Mesothelial cell of epicardium (in vitro differentiated cells): ENCODE measurements at regions not wholly inside any gene's neighbourhood (a gene's known extent, or its start where the extent isn't known, plus 50 kb on each side); places are given as distances from the start of the nearest gene placed in this dataset.

ENCODE experiments used
- DNase-seq, 2 experiments: peaks; one replicate each; pipeline ENCODE4 v3.0.0; 2021; ENCODE audit warnings: low spot score in 2 of 2; ENCODE audit not compliant: unreplicated experiment in 2 of 2
- H3K27ac Mint-ChIP-seq: 2 replicates; pipeline ENCODE4 v1.8.0; 2021; ENCODE audit warnings: mixed read lengths
- H3K27me3 Mint-ChIP-seq: 2 replicates; pipeline ENCODE4 v1.8.0; 2021; ENCODE audit warnings: low read depth, mixed read lengths
- H3K36me3 Mint-ChIP-seq: 2 replicates; pipeline ENCODE4 v1.8.0; 2021; ENCODE audit warnings: mixed read lengths
- H3K4me1 Mint-ChIP-seq: 2 replicates; pipeline ENCODE4 v1.8.0; 2021; ENCODE audit warnings: mixed read lengths
- H3K4me3 Mint-ChIP-seq: 2 replicates; pipeline ENCODE4 v1.8.0; 2021; ENCODE audit warnings: mild to moderate bottlenecking, moderate library complexity, mixed read lengths
- H3K9me3 Mint-ChIP-seq: 2 replicates; pipeline ENCODE4 v1.8.0; 2021; ENCODE audit warnings: mixed read lengths
- CTCF ChIP-seq: fragments of 200-600 bp; sonication (generic); IDR thresholded peaks from one replicate; pipeline ENCODE4 v1.5.0; 2021; ENCODE audit warnings: antibody characterized with exemption; ENCODE audit not compliant: unreplicated experiment

- no peaks in the 10 kb centered on the region for H3K27me3 Mint-ChIP-seq
- DNase-seq = no peak
- H3K4me3 Mint-ChIP-seq = no peak overlapping the region
- H3K4me1 Mint-ChIP-seq = peaks cover 12% of the 10 kb centered on the region
- TF ChIP-seq CTCF = no peak
- H3K36me3 Mint-ChIP-seq = peaks cover 1% of the 10 kb centered on the region
- peaks cover 4% of the 10 kb centered on the region for H3K9me3 Mint-ChIP-seq
- H3K27ac Mint-ChIP-seq = no peak overlapping the region
Measured at GRCh38 chr3:17936736-17937480, 194.5 kb upstream of the TBC1D5 start.

- H3K4me3 Mint-ChIP-seq = no peak overlapping the region
- H3K36me3 Mint-ChIP-seq = peaks cover 3% of the 10 kb centered on the region
- H3K9me3 Mint-ChIP-seq = peaks cover 7% of the 10 kb centered on the region
- peaks cover 10% of the 10 kb centered on the region for H3K4me1 Mint-ChIP-seq
- TF ChIP-seq CTCF = no peak
- no peak for DNase-seq
- no peak overlapping the region for H3K27ac Mint-ChIP-seq
- H3K27me3 Mint-ChIP-seq = no peaks in the 10 kb centered on the region
Measured at GRCh38 chr3:17935222-17935621, 192.8 kb upstream of the TBC1D5 start.

GRCh38 chr3:17932136-17932771, 189.8 kb upstream of the TBC1D5 start:
- Mint-ChIP-seq H3K27me3 (no peaks in the 10 kb centered on the region), H3K27ac (no peak overlapping the region), H3K36me3 (peaks cover 3% of the 10 kb centered on the region), H3K4me3 (no peak overlapping the region), H3K9me3 (peaks cover 7% of the 10 kb centered on the region), H3K4me1 (peaks cover 10% of the 10 kb centered on the region)
- no peak for TF ChIP-seq CTCF
- no peak for DNase-seq

GRCh38 chr3:17931131-17931530, 188.7 kb upstream of the TBC1D5 start:
- no peak overlapping the region for H3K4me3 Mint-ChIP-seq
- no peak for TF ChIP-seq CTCF
- H3K4me1 Mint-ChIP-seq = peaks cover 10% of the 10 kb centered on the region
- peaks cover 7% of the 10 kb centered on the region for H3K9me3 Mint-ChIP-seq
- DNase-seq = no peak
- H3K27ac Mint-ChIP-seq = no peak overlapping the region
- no peaks in the 10 kb centered on the region for H3K27me3 Mint-ChIP-seq
- peaks cover 3% of the 10 kb centered on the region for H3K36me3 Mint-ChIP-seq

GRCh38 chr3:17928502-17929145, 186.2 kb upstream of the TBC1D5 start:
- no peak overlapping the region for H3K4me3 Mint-ChIP-seq
- peaks cover 7% of the 10 kb centered on the region for H3K9me3 Mint-ChIP-seq

More at GRCh38 chr3:17928502-17929145, 186.2 kb upstream of the TBC1D5 start:
- H3K27me3 Mint-ChIP-seq = no peaks in the 10 kb centered on the region
- no peak for DNase-seq
- H3K27ac Mint-ChIP-seq = no peak overlapping the region
- peaks cover 3% of the 10 kb centered on the region for H3K36me3 Mint-ChIP-seq
- no peak for TF ChIP-seq CTCF
- H3K4me1 Mint-ChIP-seq = peaks cover 2% of the 10 kb centered on the region
